IPS-NIHi7 (cell line): ENCODE measurements at regions not wholly inside any gene's neighbourhood (a gene's known extent, or its start where the extent isn't known, plus 50 kb on each side); places are given as distances from the start of the nearest gene placed in this dataset.

Source experiments
- DNase-seq: peaks from one replicate; pipeline ENCODE4 v3.0.0; 2012; ENCODE audit warnings: mixed read lengths; ENCODE audit errors: extremely low spot score

DNA sequence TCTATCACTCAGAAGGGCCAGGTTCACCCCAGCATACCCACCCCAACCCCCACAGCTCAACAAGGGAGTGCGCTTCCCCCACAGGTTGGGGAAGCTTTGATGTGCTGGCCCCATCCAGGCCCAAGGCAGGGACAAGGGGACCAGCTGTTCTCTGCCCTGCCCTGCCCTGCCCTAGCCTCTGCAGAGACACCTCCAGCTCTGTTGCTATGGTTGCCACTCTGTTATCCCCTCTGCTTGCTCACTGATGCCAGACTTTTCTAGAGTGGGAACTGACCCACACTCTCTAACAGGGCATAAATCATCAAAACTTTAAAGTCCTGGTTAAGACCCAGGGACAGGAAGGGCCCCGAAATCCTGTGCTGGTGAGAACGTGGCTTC is 50.4 kb upstream of the ENPP7 start:
- DNase-seq, result no peak

DNA sequence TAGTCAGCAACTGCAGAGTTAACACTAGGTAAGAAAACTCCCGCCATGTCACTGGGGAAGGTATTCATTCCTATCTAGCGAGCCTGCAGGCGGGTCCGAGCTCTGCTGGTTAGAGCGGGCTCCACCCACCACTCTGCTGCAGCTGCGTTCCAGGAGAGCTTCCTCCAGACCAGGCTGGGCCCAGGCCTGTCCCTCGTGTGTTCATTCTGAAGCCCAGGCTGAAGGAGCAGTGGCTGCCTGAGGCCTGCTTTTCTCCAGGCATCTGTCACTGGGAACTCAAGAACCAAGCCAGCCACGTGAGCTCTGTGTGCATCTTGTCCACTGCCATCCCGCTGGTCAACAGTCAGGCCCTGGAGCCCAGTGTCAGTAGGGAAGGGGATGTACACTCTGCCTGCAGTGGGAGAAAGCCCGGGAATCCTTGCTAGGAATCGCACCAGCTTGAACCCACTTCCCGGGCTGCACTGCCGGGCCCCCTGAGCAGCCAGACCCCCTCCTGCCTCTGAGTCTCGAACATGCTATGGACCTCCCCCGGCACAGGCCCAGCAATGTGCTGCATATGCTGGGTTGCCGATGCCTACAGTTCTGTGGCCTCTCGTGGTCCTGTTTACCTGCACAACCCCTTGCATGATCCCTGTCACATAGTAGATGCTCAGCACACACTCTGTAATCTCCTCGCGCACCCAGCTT is 51.0 kb upstream of the ENPP7 start:
- no peak for DNase-seq

- no peak for DNase-seq
Observed at GRCh38 chr17:79678736-79679255, 51.9 kb upstream of the ENPP7 start.

GRCh38 chr17:79678091-79678735 is 52.5 kb upstream of the ENPP7 start:
- DNase-seq, result no peak

GRCh38 chr17:79677646-79678045 is 53.1 kb upstream of the ENPP7 start:
- DNase-seq, result no peak

DNA sequence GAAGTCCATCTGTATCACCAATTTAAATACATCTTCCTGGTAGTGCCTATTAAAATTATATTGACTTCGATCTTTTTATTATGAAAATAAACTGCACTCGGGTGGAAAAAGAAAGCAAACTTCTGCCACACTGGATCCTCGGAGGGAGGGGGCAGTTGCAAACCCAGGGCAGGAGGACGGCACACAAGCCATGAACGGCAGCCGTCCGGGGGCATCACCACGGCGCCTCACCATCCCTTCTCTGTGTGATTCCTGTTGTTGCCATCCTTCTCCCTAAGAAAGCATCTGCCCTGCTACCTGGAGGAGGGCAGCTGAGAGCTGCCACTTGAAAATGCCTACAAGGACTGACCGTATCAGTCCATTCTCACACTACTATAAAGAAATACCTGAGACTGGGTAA is 53.9 kb upstream of the ENPP7 start:
- DNase-seq, result no peak

DNA sequence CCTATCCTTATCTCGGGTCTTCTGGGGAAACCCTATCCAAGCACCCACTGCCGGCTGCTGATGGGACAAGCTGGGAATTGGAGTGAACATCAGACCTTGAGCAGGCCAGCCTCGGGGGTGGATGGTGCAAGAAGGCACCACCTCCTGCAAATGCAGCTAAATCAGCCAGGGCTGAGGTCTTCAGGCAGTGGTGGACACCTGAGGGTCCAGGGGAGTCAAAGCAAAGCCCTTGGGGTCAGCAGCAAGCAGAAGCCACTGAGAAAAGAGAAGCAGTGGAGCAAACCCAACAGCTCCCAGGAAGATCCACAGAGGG is 55.4 kb upstream of the ENPP7 start:
- DNase-seq, result no peak

DNA sequence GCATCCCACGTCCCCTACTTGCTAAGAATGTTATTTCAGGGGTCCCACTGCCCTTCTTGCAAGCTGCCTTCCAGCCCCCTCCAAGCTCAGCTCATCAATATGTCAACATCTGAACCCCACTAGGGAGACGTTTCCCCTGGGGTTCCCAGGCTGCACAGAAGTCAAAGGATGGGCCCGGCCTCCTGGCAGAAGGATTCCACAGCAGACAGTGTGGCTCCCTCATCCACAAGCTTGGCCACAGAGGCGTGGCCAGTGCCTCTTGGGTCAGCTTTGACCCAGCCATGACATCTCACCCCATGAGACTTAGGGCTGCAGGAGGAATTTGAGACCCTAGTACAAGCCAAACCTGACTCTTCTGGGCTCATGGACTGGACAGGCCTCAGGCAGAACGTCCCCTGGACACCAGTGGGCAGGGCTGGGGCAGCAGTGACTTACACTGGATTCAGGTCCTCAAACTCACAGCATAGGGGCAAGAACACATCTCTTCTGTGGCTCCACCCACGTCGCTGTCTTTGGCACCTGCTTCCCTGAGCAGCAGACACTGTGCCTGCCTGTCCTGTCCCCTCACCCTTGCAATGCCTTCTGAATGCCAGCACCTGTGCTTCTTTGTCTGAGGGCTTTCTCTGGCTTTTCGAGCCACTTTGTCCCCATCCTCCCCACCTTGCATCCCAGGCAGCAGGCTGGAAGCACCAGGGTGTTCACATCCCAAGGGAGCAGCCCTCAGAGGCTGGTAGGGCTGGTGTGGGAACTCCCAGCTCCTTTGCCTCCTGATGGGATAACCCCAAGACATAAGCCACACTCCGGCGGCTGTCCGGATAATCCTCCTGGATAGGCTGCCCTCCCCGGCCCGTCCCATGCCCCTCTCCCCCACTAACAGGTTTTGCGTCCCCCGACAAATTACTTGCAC is 56.0 kb upstream of the ENPP7 start:
- DNase-seq, result no peak

DNA sequence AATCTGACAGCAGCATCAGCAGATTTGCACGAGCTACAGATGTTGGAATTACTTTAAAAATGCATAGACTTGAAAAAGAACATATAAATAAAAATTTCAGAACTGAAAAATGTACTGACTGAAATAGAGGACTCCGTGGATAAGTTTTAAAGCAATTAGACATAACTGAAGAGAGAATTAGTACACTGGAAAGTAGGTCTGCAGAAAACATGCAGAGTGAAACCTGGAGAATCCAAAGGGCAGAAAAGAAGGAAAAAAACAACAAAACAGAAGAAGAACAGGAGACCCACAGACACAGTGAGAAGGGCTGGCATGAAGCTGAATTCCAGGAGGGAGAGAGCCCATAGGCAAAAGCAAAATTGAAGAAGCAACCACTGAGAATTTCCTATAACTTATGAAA is 57.2 kb upstream of the ENPP7 start:
- DNase-seq, result no peak

DNA sequence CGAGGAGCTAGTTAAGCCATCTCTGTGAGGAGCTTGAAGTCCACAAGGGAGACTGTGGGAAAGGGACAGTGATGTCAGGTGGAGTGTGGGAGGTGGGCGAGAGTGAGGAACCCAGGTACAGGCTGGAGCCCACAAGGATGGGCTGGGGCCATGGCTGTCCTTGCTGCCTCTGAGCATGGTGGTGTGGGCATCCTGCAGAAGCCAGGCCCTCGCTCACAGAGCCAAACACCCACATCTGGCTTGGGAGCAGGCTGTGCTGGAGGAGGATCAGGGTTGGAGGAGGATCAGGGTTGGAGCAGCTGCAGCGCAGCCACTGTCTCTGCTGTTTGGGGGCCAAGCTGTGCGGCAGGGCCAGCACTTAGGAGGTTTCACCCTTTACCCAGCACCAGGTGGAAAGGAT is 58.2 kb upstream of the ENPP7 start:
- DNase-seq, result no peak

GRCh38 chr17:79671085-79671694 is 59.6 kb upstream of the ENPP7 start:
- DNase-seq, result no peak

DNA sequence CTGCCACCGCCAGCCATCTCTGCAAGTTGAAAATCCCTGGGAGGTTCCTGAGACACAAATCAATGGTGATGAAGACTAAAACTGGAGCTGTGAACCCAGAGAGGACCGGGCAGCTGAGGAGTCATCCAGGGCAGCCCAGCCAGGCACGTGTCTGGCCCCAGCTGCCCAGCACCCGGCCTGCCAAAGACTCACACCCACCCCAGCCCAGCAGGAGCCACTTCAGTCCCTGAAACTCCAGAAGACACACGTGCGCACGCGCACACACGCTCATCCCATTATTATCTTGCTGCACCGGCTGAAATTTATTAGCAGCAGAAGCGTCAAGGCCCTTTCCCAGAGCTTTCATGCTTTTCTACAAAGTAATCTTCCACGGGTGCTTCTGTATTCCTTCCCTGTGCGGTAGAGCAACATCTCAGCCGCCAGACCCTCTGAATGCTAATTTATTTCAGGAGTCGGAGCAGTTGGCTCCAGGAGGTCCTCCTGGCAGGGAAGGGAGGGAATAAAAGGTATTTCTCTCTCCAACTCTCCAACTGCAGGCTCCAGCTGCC is 59.8 kb upstream of the RBFOX3 start:
- DNase-seq, result no peak

- no peak for DNase-seq
Observed at GRCh38 chr17:79669861-79670260, 59.0 kb upstream of the RBFOX3 start.

DNA sequence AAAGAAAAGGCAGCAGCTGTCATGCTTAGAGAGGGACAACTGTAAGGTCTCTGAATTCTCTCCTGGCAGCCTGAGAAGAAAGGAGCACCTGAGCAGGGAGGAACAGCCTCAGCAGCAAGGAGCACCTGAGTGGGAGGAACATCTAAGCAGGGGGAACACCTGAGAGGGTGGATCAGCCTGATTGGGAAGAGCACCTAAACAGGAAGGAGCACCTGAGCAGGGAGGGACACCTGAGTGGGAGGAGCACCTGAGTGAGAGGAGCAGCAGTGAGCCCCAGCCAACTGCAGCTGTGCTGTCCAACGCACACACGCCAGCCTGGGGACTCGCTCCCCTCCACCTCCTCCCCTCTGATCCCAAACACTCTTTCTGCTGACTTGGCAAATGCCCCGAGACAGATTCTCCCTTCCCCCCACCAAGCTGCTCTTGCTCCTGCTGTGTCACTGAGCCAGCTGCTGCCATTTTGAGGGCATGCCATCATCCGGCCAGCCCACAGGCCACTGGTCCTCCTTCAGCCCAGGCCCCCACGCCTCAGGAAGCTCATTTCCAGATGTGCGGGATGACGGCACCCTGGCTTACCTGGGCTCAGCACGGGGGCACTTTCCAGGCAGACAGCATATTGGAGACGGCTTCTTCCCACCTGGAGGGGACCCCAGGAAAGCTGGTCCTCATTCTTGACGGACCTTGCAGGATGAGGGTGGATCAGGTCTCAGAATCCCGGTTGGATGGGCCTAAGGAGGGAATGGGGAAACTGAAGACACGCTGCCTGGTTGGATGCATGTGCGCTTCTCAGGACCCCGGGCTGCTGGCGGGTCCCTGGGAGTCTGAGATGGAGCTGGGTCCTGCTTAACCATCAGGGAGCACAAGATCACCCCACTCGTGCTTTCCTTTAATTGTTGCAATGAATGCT is 57.7 kb upstream of the RBFOX3 start:
- no peak for DNase-seq

- DNase-seq, result no peak
Observed at GRCh38 chr17:79667746-79668145, 56.9 kb upstream of the RBFOX3 start.

DNA sequence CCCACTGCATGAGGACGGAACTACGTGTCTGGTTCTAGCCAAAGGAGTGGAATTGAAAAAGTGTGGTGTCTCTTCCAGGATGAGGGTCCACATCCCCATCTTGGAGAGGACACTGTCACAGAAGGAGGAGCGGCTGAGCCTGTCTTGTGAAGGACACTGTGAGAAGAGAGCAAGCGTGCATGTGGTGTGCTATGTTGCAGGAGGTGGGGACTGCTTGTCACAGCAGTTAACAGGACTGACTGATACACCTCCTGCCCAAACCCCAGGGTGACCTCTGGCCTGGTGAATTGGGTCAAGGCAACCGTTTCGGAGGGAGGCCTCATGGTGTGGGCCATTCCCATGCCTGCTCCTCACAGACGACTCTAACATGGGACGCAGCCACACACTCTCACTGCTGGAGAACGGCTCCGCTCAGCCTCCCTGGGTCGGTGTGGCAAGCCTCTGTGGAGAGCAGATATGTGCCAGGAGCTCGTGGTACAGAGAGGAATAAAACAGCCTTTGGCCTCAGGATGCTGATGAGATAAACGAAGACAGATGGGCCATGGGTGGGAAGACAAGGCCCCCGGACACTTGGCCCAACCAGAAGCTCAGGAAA is 56.4 kb upstream of the RBFOX3 start:
- no peak for DNase-seq

- DNase-seq, result no peak
Observed at GRCh38 chr17:79666111-79666510, 55.3 kb upstream of the RBFOX3 start.

- peak; percentile 58 for DNase-seq
Observed at GRCh38 chr17:79664930-79665737, 54.3 kb upstream of the RBFOX3 start.

DNA sequence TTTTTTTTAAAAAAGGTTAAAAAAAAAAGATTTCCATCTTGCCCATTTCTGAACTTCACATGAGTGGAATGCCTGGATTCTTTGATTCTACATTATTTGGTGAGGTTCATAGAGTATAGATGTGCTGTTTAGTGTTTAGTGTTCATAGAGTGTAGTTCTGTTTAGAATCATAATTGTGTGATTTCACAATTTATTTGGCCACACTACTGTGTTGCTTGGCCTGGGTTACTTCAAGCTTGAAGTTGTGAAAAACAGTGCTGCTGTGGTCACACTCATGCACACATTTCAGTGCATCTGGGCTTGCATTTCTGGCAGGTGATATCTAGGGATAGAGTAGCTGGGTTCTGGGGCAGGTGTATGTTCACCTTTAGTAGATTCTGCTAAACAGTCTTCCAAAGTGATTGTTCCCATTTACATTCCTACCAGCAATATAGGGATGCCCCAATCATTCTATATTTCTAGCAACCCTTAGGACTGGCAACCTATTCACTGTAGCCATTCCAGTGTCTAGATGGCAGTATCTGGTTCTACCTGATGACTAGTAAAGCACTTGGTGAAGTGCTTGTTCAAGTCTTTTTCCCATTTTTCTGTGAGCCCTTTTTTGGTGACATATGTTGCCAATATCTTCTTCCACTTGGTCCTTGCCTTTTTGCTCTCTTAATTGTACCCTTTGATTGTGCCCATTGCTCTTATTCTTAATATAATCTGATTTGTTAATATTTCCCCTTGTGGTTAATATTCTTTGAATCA is 50.6 kb upstream of the RBFOX3 start:
- DNase-seq, result no peak
